ENCODE measurements at regions not wholly inside any gene's neighbourhood (a gene's known extent, or its start where the extent isn't known, plus 50 kb on each side); places are given as distances from the start of the nearest gene placed in this dataset.
"Not testable (repeated sequence)": the region's sequence is repeated elsewhere in the genome, so short reads cannot be mapped to it uniquely, and the experiment has no call there.

DNA sequence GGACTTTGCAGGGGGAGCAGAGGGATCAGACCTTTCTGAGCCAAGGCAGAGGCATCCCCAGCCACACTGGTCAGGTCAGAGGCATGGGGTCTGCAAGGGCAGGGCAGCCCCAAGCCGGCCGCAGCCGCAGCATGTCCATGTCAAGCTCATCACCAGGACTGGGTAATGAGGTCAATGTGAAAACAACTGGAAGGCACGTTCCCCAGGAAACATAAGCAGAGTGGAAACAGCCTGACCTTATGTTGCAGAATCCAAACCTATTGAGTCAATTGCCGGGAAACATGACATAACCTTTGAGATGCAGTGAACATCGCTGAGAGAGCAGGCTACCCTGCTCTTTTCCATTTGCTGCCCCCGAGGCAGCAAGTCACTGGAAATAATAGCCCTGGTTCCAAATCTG is 315.1 kb upstream of the IGF1R start:
- Mint-ChIP-seq H3K4me1 (ENCODE audit: low read depth) (no peaks in the 10 kb centered on the region), H3K27ac (no peak overlapping the region), H3K9me3 (no peaks in the 10 kb centered on the region), H3K36me3 (ENCODE audit: low read depth) (no peaks in the 10 kb centered on the region), H3K27me3 (ENCODE audit: low read depth) (peaks cover 1% of the 10 kb centered on the region), H3K4me3 (ENCODE audit: low read depth) (no peak overlapping the region)
- DNase-seq (ENCODE audit: low spot score) = no peak
- intact Hi-C loops (cut with micrococcal nuclease) = no loop called here

DNA sequence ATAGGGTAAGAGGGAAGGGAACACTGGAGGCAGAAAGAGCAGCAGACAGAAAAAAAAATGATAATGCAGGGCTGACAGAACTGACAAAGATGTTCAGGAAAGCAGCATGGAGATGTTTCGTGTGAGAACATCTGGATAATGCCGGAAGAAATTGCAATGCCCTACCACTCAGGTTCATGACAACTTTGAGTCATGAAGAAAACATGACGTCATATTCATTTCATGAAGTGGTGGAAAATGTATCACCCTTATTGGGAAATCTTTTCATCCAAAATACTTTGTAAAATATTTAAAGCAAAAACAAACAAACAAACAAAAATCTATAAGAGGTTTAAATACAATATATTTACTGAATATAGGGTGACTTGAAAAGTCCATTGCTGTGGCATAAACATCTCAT is 305.4 kb upstream of the IGF1R start:
- Mint-ChIP-seq H3K4me3 (ENCODE audit: low read depth) (no peak overlapping the region), H3K9me3 (no peaks in the 10 kb centered on the region), H3K4me1 (ENCODE audit: low read depth) (no peaks in the 10 kb centered on the region), H3K27me3 (ENCODE audit: low read depth) (no peaks in the 10 kb centered on the region), H3K27ac (no peak overlapping the region), H3K36me3 (ENCODE audit: low read depth) (no peaks in the 10 kb centered on the region)
- intact Hi-C loops (cut with micrococcal nuclease) = no loop called here
- no peak for DNase-seq (ENCODE audit: low spot score)

- Mint-ChIP-seq H3K27me3 (ENCODE audit: low read depth) (no peaks in the 10 kb centered on the region), H3K9me3 (no peaks in the 10 kb centered on the region), H3K27ac (no peak overlapping the region), H3K36me3 (ENCODE audit: low read depth) (no peaks in the 10 kb centered on the region), H3K4me3 (ENCODE audit: low read depth) (no peak overlapping the region), H3K4me1 (ENCODE audit: low read depth) (no peaks in the 10 kb centered on the region)
- intact Hi-C loops (cut with micrococcal nuclease) = no loop called here
- no peak for DNase-seq (ENCODE audit: low spot score)
Measured at GRCh38 chr15:98344591-98344990, 303.7 kb upstream of the IGF1R start.

- intact Hi-C loops (cut with micrococcal nuclease) = no loop called here
- Mint-ChIP-seq H3K27ac (no peak overlapping the region), H3K4me3 (ENCODE audit: low read depth) (no peak overlapping the region), H3K36me3 (ENCODE audit: low read depth) (no peaks in the 10 kb centered on the region), H3K27me3 (ENCODE audit: low read depth) (no peaks in the 10 kb centered on the region), H3K9me3 (no peaks in the 10 kb centered on the region), H3K4me1 (ENCODE audit: low read depth) (no peaks in the 10 kb centered on the region)
- no peak for DNase-seq (ENCODE audit: low spot score)
Measured at GRCh38 chr15:98347001-98347400, 301.3 kb upstream of the IGF1R start.

- Mint-ChIP-seq H3K36me3 (ENCODE audit: low read depth) (no peaks in the 10 kb centered on the region), H3K27me3 (ENCODE audit: low read depth) (no peaks in the 10 kb centered on the region), H3K9me3 (no peaks in the 10 kb centered on the region), H3K27ac (no peak overlapping the region), H3K4me3 (ENCODE audit: low read depth) (no peak overlapping the region), H3K4me1 (ENCODE audit: low read depth) (no peaks in the 10 kb centered on the region)
- no peak for DNase-seq (ENCODE audit: low spot score)
- intact Hi-C loops (cut with micrococcal nuclease) = no loop called here
Measured at GRCh38 chr15:98347866-98348265, 300.5 kb upstream of the IGF1R start.

DNA sequence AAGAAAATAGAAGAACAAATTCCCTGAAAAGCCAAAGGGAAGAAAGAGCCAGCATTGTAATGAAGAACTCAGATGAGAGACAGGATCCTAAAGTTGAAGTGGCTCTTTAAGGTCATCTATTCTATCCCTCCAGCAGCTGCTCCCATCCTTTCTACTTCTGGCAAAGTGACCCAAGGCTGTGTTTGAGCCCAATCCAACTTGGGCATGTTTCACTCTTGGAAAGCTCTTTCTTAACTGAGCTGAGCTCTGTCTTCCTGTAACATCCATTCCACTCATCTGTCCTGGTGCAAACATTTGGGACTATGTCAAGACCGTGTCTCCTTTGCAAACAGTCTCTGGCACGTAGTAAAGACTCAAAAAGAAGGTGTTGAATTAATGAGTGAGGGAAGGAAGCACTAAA is 298.1 kb upstream of the IGF1R start:
- Mint-ChIP-seq H3K4me3 (ENCODE audit: low read depth) (no peak overlapping the region), H3K27ac (no peak overlapping the region)

GRCh38 chr15:98358274-98358673 is 290.1 kb upstream of the IGF1R start:
- intact Hi-C loops (cut with micrococcal nuclease); H3K4me3 Mint-ChIP-seq (ENCODE audit: low read depth); H3K36me3 Mint-ChIP-seq (ENCODE audit: low read depth): not testable (repeated sequence)

More for the DNA sequence above, 298.1 kb upstream of the IGF1R start:
- intact Hi-C loops (cut with micrococcal nuclease) = no loop called here
- no peak for DNase-seq (ENCODE audit: low spot score)
- Mint-ChIP-seq H3K36me3 (ENCODE audit: low read depth) (no peaks in the 10 kb centered on the region), H3K27me3 (ENCODE audit: low read depth) (no peaks in the 10 kb centered on the region), H3K9me3 (no peaks in the 10 kb centered on the region), H3K4me1 (ENCODE audit: low read depth) (no peaks in the 10 kb centered on the region)

DNA sequence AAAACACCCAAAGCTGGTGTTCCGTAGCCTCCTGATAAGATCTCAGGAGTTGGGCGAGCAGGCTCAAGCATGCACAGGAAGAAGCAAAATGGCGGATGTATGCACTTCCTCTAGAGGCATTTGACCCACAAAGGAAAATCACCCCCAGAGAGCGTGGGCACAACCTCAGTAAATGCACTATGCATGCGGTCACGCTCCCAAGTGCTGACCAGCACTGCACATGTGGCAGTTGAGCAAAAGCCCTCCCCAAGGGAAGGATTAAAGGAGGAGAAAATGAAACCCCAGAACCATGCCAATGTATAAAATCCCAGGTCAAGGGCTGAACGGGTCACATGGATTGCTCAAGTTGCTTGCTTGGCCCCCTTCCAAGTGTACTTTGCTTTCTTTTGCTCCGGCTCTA is 289.4 kb upstream of the IGF1R start:
- no peak for DNase-seq (ENCODE audit: low spot score)
- Mint-ChIP-seq H3K27me3 (ENCODE audit: low read depth) (no peaks in the 10 kb centered on the region), H3K27ac (no peak overlapping the region), H3K9me3 (no peaks in the 10 kb centered on the region), H3K36me3 (ENCODE audit: low read depth) (no peaks in the 10 kb centered on the region), H3K4me1 (ENCODE audit: low read depth) (no peaks in the 10 kb centered on the region), H3K4me3 (ENCODE audit: low read depth) (no peak overlapping the region)
- intact Hi-C loops (cut with micrococcal nuclease) = no loop called here

More at GRCh38 chr15:98358274-98358673, 290.1 kb upstream of the IGF1R start:
- DNase-seq (ENCODE audit: low spot score); H3K27ac Mint-ChIP-seq; H3K27me3 Mint-ChIP-seq (ENCODE audit: low read depth); H3K9me3 Mint-ChIP-seq; H3K4me1 Mint-ChIP-seq (ENCODE audit: low read depth): not testable (repeated sequence)

DNA sequence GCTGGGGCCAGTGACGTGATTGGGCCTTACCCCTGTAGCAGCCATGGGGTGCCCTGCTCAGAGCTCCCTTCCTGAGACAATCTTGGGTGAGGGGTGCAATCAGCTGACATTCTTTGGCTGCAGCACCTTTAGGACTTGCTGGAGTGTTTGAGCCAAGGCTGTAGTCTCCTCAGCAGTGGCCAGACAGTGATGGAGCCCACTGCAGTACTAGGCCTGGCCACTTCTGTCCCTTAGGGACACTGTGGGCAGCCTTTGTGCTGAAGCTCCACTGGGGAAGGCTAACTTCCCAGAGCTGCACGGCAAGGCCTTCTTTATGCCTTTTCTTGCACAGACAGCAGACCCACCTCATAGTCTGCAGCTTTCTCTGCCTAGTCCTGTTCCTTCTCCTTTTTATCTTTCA is 284.9 kb upstream of the IGF1R start:
- Mint-ChIP-seq H3K4me1 (ENCODE audit: low read depth) (no peaks in the 10 kb centered on the region), H3K36me3 (ENCODE audit: low read depth) (no peaks in the 10 kb centered on the region), H3K4me3 (ENCODE audit: low read depth) (no peak overlapping the region), H3K9me3 (no peaks in the 10 kb centered on the region), H3K27me3 (ENCODE audit: low read depth) (no peaks in the 10 kb centered on the region), H3K27ac (no peak overlapping the region)
- DNase-seq (ENCODE audit: low spot score) = no peak
- intact Hi-C loops (cut with micrococcal nuclease) = no loop called here

GRCh38 chr15:98363955-98364354 is 284.4 kb upstream of the IGF1R start:
- no peak overlapping the region for H3K4me3 Mint-ChIP-seq (ENCODE audit: low read depth)
- no peaks in the 10 kb centered on the region for H3K4me1 Mint-ChIP-seq (ENCODE audit: low read depth)
- H3K27me3 Mint-ChIP-seq (ENCODE audit: low read depth) = no peaks in the 10 kb centered on the region

DNA sequence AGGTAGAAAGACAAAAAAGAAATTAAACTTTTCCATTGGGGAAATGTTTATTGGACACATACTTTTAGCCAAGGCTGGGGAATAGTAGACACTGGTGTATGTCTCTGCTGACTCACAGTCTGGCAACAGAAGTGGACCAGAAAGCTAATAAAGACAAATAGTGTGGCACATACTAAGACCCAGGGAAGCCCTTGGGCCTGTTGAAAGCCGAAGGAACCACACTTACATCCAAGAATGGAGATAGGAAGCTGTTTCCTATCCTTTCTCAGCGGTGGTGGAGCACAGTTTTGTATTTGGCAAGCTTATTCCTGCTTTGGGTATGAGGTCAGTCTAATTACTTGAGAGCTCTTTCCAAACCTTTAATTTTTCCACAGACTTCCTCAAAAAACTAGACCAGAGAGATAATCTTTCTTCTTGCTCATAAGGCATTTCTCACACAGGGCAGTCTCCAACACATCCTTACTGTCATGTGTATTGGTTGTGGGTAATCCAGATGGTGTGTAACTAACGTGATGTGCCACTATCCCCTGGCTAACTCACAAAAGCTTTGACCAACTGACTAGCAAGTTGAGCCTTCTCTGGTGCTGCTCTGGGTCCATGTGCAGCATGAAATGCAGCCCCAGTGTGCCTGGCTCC is 279.1 kb upstream of the IGF1R start:
- DNase-seq (ENCODE audit: low spot score) = no peak
- Mint-ChIP-seq H3K4me3 (ENCODE audit: low read depth) (no peak overlapping the region), H3K9me3 (no peaks in the 10 kb centered on the region), H3K27ac (no peak overlapping the region), H3K27me3 (ENCODE audit: low read depth) (no peaks in the 10 kb centered on the region), H3K36me3 (ENCODE audit: low read depth) (no peaks in the 10 kb centered on the region), H3K4me1 (ENCODE audit: low read depth) (no peaks in the 10 kb centered on the region)
- intact Hi-C loops (cut with micrococcal nuclease) = no loop called here

More at GRCh38 chr15:98363955-98364354, 284.4 kb upstream of the IGF1R start:
- no peaks in the 10 kb centered on the region for H3K9me3 Mint-ChIP-seq
- DNase-seq (ENCODE audit: low spot score) = no peak
- intact Hi-C loops (cut with micrococcal nuclease) = no loop called here
- H3K27ac Mint-ChIP-seq = no peak overlapping the region
- H3K36me3 Mint-ChIP-seq (ENCODE audit: low read depth) = no peaks in the 10 kb centered on the region

GRCh38 chr15:98375513-98376340 is 272.6 kb upstream of the IGF1R start:
- Mint-ChIP-seq H3K9me3 (no peaks in the 10 kb centered on the region), H3K4me3 (ENCODE audit: low read depth) (no peak overlapping the region), H3K27me3 (ENCODE audit: low read depth) (peaks cover 6% of the 10 kb centered on the region), H3K36me3 (ENCODE audit: low read depth) (no peaks in the 10 kb centered on the region), H3K4me1 (ENCODE audit: low read depth) (no peaks in the 10 kb centered on the region), H3K27ac (no peak overlapping the region)
- no peak for DNase-seq (ENCODE audit: low spot score)
- intact Hi-C loops (cut with micrococcal nuclease) = no loop called here

GRCh38 chr15:98380721-98381120 is 267.6 kb upstream of the IGF1R start:
- H3K4me3 Mint-ChIP-seq (ENCODE audit: low read depth) = no peak overlapping the region
- intact Hi-C loops (cut with micrococcal nuclease) = no loop called here
- H3K36me3 Mint-ChIP-seq (ENCODE audit: low read depth) = no peaks in the 10 kb centered on the region
- H3K4me1 Mint-ChIP-seq (ENCODE audit: low read depth) = no peaks in the 10 kb centered on the region
- DNase-seq (ENCODE audit: low spot score) = no peak
- H3K27ac Mint-ChIP-seq = no peak overlapping the region
- H3K9me3 Mint-ChIP-seq = no peaks in the 10 kb centered on the region
- peaks cover 6% of the 10 kb centered on the region for H3K27me3 Mint-ChIP-seq (ENCODE audit: low read depth)
